HG02981 (cell line): ENCODE measurements at regions not wholly inside any gene's neighbourhood (a gene's known extent, or its start where the extent isn't known, plus 50 kb on each side); places are given as distances from the start of the nearest gene placed in this dataset.
"Not testable (repeated sequence)": the region's sequence is repeated elsewhere in the genome, so short reads cannot be mapped to it uniquely, and the experiment has no call there.

Experiments
- ATAC-seq: cut with Tn5 transposase; IDR thresholded peaks from one replicate; pipeline ENCODE4 v1.9.1; 2021; ENCODE audit warnings: mild to moderate bottlenecking, moderate library complexity; ENCODE audit not compliant: unreplicated experiment

DNA sequence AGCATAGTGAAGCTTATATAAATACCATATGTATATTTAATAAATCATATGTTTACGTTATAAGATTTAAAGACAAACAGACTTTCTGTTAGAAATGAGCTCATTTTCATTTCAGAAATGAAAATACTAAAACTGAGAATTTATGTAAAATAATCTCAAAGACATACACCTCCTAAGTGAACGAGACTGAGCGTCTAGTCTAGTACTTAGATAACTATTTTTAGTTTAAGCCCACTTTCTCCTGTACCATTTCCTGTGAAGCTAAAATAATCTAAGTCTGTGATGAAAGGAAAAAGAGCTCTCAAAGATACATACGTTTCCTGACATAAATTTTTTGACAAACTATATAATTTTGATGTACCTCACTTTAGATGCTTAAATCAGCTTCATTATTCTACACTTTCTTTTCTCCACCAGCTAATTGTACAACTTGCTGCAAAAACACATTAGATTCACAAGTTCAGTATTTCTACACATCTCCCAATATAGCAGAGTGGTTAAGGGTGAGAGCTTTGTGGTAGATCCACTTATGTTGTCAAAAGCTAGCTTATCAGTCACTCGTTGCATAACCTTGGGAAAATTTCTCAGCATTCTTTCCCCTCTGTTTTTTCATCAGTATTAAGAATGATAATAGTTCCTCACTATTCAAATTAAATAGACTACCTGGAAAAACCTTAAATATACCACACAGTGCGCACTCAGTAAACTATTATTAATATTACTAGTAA lies 703.0 kb downstream of the PLOD2 start:
- no peak for ATAC-seq

DNA sequence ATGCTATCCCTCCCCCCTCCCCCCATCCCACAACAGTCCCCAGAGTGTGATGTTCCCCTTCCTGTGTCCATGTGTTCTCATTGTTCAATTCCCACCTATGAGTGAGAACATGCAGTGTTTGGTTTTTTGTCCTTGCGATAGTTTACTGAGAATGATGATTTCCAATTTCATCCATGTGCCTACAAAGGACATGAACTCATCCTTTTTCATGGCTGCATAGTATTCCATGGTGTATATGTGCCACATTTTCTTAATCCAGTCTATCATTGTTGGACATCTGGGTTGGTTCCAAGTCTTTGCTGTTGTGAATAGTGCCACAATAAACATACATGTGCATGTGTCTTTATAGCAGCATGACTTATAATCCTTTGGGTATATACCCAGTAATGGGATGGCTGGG lies 701.3 kb downstream of the PLOD2 start:
- ATAC-seq = not testable (repeated sequence)

DNA sequence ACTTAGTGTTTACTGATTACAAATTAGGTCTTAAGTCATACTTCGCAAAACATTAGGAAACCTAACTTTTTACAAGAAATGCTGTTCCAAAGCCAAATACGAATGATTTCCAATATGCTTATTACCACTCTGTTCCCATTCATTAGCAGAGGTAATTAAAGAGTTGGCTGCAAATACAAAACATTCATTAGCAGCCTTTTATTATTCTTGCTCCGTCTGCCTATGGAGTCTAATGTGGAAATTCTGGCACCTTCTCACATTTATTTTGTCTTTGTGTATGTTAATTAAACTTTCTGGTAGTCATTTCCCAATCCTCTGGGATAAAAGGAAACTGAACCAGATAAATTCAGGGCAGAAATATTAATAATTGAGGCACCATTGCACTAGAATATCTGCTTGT lies 689.0 kb downstream of the PLOD2 start:
- no peak for ATAC-seq

DNA sequence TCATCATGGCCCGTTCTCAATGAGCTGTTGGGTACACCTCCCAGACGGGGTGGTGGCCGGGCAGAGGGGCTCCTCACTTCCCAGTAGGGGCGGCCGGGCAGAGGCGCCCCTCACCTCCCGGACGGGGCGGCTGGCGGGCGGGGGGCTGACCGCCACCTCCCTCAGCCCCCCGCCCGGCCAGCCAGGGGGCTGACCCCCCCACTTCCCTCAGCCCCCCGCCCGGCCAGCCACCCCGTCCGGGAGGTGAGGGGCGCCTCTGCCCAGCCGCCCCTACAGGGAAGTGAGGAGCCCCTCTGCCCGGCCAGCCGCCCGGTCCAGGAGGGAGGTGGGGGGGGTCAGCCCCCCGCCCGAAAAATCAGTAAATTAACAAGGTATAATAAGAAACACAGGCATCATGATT lies 678.2 kb downstream of the PLOD2 start:
- not testable (repeated sequence) for ATAC-seq

DNA sequence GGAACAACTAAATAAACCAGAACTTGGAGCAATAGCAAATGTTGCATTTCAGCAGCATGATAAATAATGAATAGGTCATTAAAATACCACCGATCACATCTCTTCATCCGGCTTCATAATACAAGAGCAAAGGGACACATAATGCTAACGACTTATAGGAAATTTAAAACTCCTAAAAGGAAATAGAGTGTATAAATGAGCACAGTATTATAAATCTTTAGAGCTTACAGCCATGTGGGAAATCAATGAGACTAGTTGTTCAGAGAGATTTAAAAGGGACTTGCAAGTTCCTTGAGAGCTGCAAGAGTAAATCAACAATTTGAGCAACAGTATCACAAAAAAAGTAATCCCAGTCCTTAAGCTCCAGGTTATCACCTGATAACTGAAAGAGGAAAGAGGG lies 677.0 kb downstream of the PLOD2 start:
- ATAC-seq = no peak

DNA sequence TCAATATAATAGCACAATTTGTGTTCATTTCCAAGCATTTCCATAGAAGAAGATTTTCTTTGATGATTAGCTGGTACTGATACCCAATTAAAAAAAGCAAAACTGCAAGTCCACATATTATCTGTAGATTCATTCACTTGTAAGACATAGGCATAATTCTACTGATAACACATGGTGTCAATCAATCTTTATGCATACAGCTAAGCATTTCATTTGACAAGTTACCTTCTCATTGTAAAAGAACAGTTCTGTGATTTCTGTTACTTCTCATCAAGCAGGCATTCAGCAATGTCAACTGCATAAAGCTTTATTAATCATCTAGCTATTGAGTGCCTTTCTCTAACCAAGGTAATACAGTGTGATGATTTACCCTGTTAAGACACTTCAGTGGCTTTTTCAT lies 672.0 kb downstream of the PLOD2 start:
- ATAC-seq = no peak

DNA sequence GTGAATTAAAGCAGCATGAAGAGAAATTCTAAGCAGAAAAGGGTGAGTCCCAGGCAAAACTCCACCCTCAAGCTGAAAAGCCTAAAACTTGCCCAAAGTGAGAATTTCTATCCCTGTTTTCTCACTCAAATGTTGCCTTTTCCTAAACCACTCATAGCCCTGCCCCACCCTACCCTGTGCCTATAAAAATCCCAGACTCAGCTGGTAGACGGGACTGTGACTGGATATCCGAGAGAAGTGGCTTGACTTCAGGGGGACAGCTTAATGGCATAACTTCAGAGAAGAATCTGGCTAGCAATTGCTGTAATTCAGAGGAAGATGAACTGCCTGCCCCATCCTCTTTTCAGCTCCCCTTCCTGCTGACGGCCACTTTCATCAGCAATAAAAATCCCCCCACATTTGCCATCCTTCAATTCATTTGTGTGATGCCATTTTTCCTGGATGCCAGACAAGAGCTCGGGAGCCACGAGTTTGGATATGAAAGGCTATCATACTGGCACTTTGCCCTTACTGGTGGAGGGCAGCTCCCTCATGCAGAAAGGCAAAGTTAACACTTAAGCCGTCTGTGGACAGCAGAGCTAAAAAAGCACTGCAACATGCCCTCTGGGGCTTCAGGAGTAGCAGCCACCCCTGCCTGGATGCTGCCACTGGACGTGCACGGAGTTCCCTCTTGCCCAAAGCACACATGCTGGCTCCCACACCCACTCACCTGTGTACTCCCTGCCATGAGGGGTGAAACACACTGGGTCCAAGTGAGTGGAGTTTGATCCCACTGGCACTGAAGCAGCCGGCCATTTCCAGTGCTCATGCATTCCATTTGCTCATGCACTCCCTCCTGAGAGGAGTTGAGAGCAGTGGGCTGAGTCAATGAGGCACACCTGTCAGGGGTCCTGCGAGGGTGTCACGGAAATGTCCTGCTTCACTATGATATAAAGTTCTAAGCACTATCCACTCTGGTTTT lies 670.6 kb downstream of the PLOD2 start:
- no peak for ATAC-seq

DNA sequence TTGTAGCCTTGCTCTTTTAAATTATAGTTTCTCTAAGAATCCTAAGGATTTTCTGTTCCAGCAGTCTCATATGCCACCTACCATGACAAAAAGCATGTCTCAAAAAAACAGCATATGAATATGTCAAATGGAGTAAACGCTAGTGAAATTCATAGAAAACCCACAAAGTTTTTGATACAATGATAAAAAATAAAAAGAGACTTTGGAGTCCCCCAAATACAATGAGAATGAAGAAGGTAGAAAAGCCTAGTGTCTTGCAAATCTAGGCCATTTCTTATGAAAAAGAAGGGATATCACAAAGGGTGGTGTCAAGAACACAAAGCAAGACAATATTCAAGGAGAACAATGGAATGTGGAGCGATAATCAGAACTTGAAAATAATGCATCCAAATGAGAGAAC lies 668.5 kb downstream of the PLOD2 start:
- ATAC-seq = no peak

DNA sequence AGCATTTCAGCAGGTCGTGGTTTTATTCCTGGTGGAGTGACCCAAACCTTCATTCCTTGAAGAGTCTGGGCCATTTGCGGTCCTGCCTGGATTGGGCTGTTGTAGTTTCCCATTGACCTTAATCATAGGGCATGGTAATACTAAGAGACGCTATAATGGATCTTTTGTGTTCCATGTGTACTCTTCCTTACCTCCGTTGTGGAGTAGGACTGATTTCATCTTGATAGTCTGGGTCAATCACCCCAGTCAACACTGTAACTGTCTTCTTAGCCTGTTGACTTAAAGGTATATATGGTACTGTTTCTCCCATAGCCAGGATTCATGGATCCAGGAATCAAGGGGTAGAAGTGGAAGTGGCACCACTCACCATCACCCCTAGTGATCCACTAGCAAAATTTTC lies 643.6 kb downstream of the PLOD2 start:
- ATAC-seq = not testable (repeated sequence)

DNA sequence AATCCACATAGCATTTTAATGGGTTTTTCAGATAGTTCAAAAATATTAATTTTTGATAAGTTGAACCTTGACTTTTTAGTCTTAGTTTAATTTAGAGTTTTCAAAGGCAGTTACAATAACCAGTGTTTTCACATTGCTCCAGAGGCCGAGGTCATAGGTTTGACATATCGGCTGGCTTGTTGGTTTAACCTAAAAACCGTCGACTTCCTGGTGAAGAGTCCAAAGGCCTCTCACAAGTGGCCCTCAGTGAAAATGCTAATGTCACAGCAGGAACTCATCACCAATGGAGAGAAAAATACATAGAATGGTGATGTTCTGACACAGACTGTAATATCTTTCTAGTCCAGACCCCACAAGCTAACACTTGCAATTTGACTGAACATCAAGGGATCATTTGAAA lies 642.3 kb downstream of the PLOD2 start:
- no peak for ATAC-seq

DNA sequence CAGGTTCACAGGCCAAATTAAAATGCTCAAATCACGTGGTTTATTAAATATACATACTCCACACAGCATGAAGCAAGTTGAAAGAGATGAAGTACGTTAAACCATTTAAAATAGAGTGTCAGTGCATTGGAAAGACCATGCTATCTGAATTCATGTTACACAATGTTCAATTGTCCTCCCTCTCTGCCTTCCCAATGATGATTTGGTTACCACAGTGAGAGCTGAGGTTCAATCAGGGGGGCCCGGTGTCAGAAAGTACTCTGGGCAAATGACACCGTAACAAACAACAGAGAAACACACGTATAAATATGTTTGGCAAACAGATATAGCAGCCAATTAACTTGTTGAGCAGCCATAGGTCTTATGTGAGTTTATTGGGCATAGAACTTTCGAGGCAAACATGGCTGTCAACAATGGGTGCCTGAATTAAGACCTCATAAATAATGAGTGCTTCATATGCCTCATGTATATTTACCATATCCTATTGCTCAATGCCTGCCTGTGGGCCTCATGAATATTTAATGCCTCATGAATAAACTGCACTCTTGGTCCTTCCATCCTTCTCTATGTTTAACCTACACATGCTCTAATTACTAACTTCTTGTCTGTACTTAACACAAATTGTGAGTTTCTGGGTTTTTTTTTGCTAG lies 641.5 kb downstream of the PLOD2 start:
- ATAC-seq = no peak

DNA sequence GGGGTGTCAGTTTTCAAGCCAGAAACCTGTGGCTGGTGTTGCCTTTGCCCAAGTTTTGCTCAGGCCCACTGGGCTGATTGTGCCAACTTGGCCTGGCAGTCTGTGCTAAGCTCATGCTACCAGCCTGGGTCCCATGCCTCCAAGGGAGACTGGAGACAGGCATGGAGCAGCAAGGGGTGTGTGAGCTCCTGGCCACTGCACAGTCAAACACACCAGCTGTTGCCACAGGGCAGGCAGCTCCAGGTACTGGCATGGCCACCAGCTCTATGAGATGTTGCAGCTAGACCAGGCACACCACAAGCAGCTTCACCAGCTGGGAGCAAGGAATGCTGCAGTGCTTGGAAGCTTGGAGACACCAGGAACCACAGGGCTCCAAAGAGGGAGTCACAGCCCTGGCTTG lies 638.8 kb downstream of the PLOD2 start:
- no peak for ATAC-seq

DNA sequence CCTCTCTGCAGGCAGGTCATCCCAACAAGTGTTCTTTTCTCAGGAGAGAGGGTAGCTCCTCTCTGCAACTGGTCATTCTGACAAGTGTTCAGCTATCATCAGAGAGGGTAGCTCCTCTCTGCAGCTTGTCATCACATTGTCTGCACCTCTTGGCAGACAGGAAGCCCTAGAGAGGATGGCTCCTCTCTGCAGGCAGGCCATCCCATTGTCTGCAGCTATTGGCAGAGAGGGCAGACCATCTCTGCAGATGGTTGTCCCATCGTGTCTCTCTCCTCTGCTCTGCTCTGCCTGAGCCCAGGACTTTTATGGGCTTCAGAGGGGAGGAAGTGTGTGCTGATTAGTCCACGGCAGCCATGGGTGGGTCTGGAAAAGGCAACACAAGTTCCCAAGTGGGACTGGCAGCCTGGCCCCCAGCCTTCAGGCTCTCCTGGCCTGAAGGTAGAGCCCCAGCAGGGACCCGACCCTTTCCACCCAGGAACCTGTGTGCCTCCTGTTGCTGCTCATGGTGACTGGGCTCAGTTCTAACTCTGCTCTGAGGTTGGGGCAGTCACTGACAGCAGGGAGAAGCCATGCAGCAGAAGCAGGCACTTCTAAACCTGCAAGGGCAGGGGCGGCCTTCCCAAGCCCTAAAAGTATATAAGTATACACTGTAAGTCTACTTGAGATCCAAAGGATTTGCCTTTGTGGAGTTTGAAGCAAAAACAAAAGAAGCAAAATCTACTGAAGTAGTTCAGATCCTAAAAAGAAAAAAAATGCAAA lies 637.9 kb downstream of the PLOD2 start:
- no peak for ATAC-seq

DNA sequence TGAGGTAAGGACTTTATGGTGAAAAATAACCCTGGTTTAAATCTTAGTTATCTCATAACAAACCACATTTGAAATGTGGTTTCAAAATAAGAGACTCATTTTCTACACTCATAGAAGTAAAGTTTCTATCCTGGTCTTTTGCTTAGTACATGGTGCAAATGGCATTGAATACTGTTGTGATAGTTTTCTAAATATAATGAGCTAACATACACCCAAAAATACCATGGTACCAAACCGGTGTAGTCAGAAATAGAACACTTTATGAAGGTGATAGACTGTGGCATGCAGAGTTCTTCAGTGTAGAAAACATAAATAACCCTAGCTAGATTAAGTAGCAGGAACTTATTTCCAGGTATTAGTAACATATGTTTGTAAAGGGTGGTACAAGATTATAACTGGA lies 629.4 kb downstream of the PLOD2 start:
- ATAC-seq = no peak

DNA sequence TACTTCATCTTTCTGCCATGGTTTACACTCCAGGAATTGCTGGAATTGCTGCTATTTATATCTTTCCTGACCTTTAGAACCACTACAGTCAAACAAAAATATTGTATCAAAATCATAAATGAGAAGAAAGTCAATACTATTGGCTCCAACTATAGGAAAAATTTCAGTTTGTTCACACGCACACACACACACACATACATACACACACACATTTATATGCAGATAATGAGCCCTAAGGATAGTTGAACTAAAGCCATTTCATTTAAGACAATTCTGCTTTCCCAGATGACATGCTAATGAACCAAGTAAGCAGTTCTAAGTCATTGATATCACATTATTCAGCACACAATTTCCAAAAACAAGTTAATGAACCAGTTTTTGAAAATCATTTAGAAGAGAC lies 627.3 kb downstream of the PLOD2 start:
- no peak for ATAC-seq

DNA sequence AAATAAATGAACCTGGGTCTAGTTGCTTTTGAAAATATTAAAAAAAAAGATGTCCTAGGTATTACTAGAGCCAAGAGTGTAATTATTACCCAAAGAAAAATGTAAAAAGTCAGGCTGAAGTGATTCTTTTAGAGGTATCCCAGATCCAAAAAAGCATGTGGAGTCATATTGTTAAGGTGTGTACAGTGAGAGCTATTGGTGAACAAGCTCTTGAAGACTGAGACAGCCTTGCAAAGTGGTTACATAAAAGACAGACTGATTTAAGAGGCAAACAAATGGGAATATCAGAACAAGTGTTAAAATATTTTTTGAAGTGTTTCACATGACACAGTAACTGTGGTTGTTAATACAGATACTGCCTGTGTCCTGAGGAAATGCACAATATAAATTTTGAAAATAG lies 624.5 kb downstream of the PLOD2 start:
- no peak for ATAC-seq

DNA sequence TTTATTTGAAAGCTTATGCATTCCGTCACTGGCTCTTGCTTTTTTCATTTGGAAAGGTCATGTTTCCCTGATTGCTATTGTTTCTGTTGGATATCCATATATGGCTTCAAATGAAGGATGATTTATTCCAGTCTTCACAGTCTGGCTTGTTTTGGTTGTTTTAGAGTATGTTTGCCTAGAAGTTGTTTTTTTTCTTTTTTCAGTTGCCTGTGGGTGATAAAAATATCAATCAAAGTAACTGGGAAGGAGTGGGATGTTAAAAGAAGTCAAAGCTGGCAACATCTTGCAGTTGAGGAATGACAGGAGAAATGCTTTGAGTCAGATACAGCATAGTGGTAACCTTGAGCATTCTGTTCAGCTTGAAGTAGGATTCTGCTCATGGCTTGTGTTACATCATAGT lies 610.5 kb downstream of the PLOD2 start:
- ATAC-seq = no peak

DNA sequence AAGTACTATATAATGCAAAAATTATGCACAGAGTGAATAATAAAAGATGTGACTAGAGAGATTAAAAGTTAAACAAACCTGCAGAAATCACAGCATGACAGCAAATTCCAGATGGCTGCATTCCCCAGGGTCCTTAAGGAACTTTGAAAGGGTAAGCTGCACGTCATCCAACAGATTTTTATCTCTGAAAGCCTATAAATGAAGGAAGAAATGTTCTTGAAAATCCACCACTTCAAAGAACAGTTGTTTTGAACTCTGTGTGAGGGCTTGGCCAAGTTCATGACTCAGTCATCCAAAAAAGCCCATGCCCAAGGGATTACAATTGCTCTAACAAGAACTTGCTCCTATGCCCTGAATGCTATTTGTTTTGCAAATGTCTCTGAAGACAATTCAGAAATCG lies 603.6 kb downstream of the PLOD2 start:
- no peak for ATAC-seq

DNA sequence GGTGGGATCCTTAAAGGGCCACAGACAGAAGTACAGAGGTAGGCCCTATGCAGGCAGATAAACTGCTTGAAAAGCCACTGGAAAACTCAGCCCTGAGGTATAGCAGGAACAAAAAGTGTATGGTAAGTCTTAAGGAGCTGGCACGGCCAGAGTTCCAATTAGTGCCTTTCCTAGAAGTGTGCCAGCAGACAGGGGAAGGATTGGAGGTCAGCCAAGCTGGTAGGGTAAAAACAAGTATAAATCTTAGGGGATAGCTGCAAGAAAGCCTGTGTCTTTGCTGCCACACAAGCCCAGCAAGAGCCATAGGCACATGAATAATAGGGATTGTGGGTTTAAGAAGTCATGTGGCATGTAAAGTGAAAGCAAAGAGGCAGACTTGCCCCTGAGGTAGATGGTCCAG lies 582.5 kb downstream of the PLOD2 start:
- no peak for ATAC-seq

DNA sequence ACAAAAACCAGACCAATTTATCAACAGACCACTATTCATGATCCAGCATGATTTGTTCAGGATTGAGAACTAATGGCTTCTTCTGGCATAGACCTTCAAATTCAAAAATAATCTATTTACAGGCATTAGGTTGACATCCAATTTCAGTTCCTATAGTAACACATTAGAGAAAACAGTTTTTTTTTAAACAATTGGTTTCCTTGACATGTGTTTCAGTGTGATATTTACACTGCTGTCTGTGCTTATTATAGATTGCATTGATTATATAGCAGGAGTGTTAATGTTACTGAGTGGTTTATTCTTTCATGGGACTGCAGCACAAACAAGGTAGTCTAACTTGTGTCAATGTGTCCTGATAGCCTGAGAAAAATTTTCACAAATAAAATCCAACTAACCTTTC lies 579.3 kb downstream of the PLOD2 start:
- no peak for ATAC-seq

DNA sequence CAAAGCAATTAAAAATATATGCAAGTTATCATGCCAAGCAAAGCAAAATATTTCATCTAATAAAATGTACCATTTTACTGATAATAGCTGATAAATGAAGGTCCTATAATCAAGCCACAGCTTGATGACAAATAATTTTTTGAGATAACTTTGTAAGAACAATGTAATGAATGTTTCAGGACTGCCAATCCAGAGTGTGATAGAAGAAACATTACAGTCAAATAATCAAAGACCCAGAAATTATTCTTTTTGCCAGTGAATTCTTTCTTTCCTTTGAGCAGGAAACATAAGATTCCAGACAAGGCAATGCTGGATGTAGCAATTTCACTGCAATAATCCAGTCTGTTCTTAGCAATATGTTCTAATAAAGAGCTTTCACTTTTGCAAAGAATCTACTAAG lies 556.1 kb downstream of the PLOD2 start:
- no peak for ATAC-seq
